ENCODE measurements at regions not wholly inside any gene's neighbourhood (a gene's known extent, or its start where the extent isn't known, plus 50 kb on each side); places are given as distances from the start of the nearest gene placed in this dataset.

GRCh38 chr2:19611491-19612332, 253.3 kb upstream of the OSR1 start:
- intact Hi-C loops (cut with micrococcal nuclease; ENCODE audit: unreplicated experiment) = no loop called here
- Histone ChIP-seq H3K27ac (ENCODE audit: low read depth, low read length, poor library complexity, severe bottlenecking) (no peak overlapping the region), H3K27me3 (replicated peaks; ENCODE audit: insufficient read depth, low read depth, low read length, poor library complexity) (peaks cover 17% of the 10 kb centered on the region), H3K36me3 (ENCODE audit: insufficient read depth, low read length, poor library complexity, severe bottlenecking) (no peaks in the 10 kb centered on the region), H3K4me1 (ENCODE audit: insufficient read depth, low read length, poor library complexity, severe bottlenecking) (no peaks in the 10 kb centered on the region), H3K4me3 (ENCODE audit: low read depth, low read length, poor library complexity, severe bottlenecking) (no peak overlapping the region), H3K9me3 (ENCODE audit: low read depth, low read length, poor library complexity, severe bottlenecking) (no peaks in the 10 kb centered on the region)
- CTCF ChIA-PET = no interaction called here
- no peak for DNase-seq (ENCODE audit: low spot score)
- TF ChIP-seq EZH2 (IDR thresholded peaks at IDR 0.05; ENCODE audit: borderline replicate concordance, low read depth, low read length, poor library complexity, severe bottlenecking) = no peak
- TF ChIP-seq, protein P1, sequence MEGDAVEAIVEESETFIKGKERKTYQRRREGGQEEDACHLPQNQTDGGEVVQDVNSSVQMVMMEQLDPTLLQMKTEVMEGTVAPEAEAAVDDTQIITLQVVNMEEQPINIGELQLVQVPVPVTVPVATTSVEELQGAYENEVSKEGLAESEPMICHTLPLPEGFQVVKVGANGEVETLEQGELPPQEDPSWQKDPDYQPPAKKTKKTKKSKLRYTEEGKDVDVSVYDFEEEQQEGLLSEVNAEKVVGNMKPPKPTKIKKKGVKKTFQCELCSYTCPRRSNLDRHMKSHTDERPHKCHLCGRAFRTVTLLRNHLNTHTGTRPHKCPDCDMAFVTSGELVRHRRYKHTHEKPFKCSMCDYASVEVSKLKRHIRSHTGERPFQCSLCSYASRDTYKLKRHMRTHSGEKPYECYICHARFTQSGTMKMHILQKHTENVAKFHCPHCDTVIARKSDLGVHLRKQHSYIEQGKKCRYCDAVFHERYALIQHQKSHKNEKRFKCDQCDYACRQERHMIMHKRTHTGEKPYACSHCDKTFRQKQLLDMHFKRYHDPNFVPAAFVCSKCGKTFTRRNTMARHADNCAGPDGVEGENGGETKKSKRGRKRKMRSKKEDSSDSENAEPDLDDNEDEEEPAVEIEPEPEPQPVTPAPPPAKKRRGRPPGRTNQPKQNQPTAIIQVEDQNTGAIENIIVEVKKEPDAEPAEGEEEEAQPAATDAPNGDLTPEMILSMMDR (conservative IDR thresholded peaks at IDR 0.05; ENCODE audit: low read depth, low read length) = no peak
- POLR2A ChIA-PET (ENCODE audit: low non-redundant PET) = no interaction called here
- BruUV-seq (replicated peaks) = no TSS peak

GRCh38 chr2:19609266-19609665, 250.8 kb upstream of the OSR1 start:
- Histone ChIP-seq H3K9me3 (ENCODE audit: low read depth, low read length, poor library complexity, severe bottlenecking) (no peaks in the 10 kb centered on the region), H3K4me3 (ENCODE audit: low read depth, low read length, poor library complexity, severe bottlenecking) (no peak overlapping the region), H3K4me1 (ENCODE audit: insufficient read depth, low read length, poor library complexity, severe bottlenecking) (no peaks in the 10 kb centered on the region), H3K27ac (ENCODE audit: low read depth, low read length, poor library complexity, severe bottlenecking) (no peak overlapping the region), H3K27me3 (replicated peaks; ENCODE audit: insufficient read depth, low read depth, low read length, poor library complexity) (peaks cover 20% of the 10 kb centered on the region), H3K36me3 (ENCODE audit: insufficient read depth, low read length, poor library complexity, severe bottlenecking) (no peaks in the 10 kb centered on the region)
- no TSS peak for BruUV-seq (replicated peaks)
- CTCF ChIA-PET = no interaction called here
- no peak for TF ChIP-seq EZH2 (IDR thresholded peaks at IDR 0.05; ENCODE audit: borderline replicate concordance, low read depth, low read length, poor library complexity, severe bottlenecking)
- TF ChIP-seq, protein P1 (conservative IDR thresholded peaks at IDR 0.05; ENCODE audit: low read depth, low read length) = no peak
- POLR2A ChIA-PET (ENCODE audit: low non-redundant PET) = interaction anchor here (0.6 kb wide), 1 partner anchor 679 kb away, joined by 3 read pairs; no protein-coding TSS in a partner anchor
- no peak for DNase-seq (ENCODE audit: low spot score)
- intact Hi-C loops (cut with micrococcal nuclease; ENCODE audit: unreplicated experiment) = no loop called here

GRCh38 chr2:19607931-19608771, 249.7 kb upstream of the OSR1 start:
- no peaks in the 10 kb centered on the region for H3K36me3 ChIP-seq (ENCODE audit: insufficient read depth, low read length, poor library complexity, severe bottlenecking)
- no peak for TF ChIP-seq EZH2 (IDR thresholded peaks at IDR 0.05; ENCODE audit: borderline replicate concordance, low read depth, low read length, poor library complexity, severe bottlenecking)
- TF ChIP-seq, protein P1 (conservative IDR thresholded peaks at IDR 0.05; ENCODE audit: low read depth, low read length) = no peak
- H3K27me3 ChIP-seq (replicated peaks; ENCODE audit: insufficient read depth, low read depth, low read length, poor library complexity) = peaks cover 20% of the 10 kb centered on the region
- POLR2A ChIA-PET (ENCODE audit: low non-redundant PET) = no interaction called here
- CTCF ChIA-PET = no interaction called here
- H3K4me3 ChIP-seq (ENCODE audit: low read depth, low read length, poor library complexity, severe bottlenecking) = no peak overlapping the region
- DNase-seq (ENCODE audit: low spot score) = peak; percentile 17
- H3K4me1 ChIP-seq (ENCODE audit: insufficient read depth, low read length, poor library complexity, severe bottlenecking) = no peaks in the 10 kb centered on the region
- no peak overlapping the region for H3K27ac ChIP-seq (ENCODE audit: low read depth, low read length, poor library complexity, severe bottlenecking)
- no peaks in the 10 kb centered on the region for H3K9me3 ChIP-seq (ENCODE audit: low read depth, low read length, poor library complexity, severe bottlenecking)
- no TSS peak for BruUV-seq (replicated peaks)
- intact Hi-C loops (cut with micrococcal nuclease; ENCODE audit: unreplicated experiment) = no loop called here
